ENCODE measurements at regions not wholly inside any gene's neighbourhood (a gene's known extent, or its start where the extent isn't known, plus 50 kb on each side); places are given as distances from the start of the nearest gene placed in this dataset.

DNA sequence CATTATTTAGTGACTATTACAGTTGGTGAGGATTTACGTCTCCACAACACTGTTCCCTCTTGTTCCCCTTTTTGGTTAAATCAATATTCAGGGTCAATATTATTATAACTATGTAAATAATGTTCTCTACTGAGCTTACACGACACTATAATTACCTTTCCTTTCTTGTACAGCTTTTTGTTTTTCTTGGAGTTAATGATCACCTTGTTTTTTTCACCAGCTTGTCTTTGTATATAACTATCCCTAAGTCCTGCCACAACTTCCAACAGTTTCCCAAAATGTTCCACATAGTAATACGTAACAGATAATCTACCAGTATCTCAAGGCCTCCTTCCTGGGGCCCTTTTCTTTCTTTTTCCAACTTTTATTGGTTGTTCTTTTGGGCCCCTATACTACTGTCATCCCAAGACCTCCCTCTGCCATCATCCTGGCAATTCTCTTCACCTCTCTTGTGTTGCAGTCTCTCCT is 142.0 kb upstream of the SOX4 start:
- CTCF ChIA-PET, result no interaction called here

DNA sequence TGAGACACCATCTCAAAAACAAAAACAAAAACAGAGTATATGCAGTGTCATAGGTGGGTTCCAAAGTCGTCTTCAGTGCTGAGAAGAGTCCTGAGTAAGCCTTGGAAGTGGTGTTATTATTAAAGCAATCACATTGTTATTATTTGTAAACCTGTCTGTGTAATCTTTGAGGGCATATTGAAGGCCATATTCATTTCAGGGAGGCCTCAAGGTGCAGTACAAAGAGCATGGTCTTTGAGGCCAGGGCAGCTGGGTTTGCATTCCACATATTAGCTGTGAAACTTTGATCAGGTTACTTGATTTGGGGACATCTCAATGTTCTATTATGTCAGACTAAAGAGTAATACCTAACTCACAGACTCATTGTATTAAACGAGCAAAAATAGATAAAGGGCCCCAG is 139.3 kb upstream of the SOX4 start:
- Histone ChIP-seq H3K36me3 (ENCODE audit: low read depth, low read length) (no peaks in the 10 kb centered on the region), H3K27me3 (ENCODE audit: low read length) (no peaks in the 10 kb centered on the region), H3K9me3 (ENCODE audit: low read length) (no peaks in the 10 kb centered on the region), H4K20me1 (ENCODE audit: low read length) (no peaks in the 10 kb centered on the region), H3K79me2 (ENCODE audit: low read length) (no peaks in the 10 kb centered on the region), H3K4me2 (ENCODE audit: low read length) (no peak overlapping the region), H3K27ac (ENCODE audit: low read length) (no peak overlapping the region), H3F3A (ENCODE audit: low read length, unreplicated experiment) (no peaks in the 10 kb centered on the region), H3K4me1 (ENCODE audit: insufficient read depth, low read length) (no peaks in the 10 kb centered on the region), H3K4me3 (ENCODE audit: low read length) (no peak overlapping the region), H3K9ac (ENCODE audit: low read length) (no peak overlapping the region), H2AFZ (ENCODE audit: low read length) (no peak overlapping the region), H3K9me2 (replicated peaks; ENCODE audit: low read length) (no peaks in the 10 kb centered on the region)
- BruUV-seq (replicated peaks), result no TSS peak
- intact Hi-C loops (cut with micrococcal nuclease), result no loop called here
- ChIA-PET CTCF (no interaction called here), POLR2A (ENCODE audit: unreplicated experiment) (no interaction called here)
- no peak for ATAC-seq
- no peak for DNase-seq
- TF ChIP-seq EZH2phosphoT487 (IDR thresholded peaks at IDR 0.05; ENCODE audit: borderline replicate concordance, low read length) (no peak), EZH2 (IDR thresholded peaks at IDR 0.05; ENCODE audit: low read length, unreplicated experiment) (no peak)
- TF ChIP-seq, protein P1, sequence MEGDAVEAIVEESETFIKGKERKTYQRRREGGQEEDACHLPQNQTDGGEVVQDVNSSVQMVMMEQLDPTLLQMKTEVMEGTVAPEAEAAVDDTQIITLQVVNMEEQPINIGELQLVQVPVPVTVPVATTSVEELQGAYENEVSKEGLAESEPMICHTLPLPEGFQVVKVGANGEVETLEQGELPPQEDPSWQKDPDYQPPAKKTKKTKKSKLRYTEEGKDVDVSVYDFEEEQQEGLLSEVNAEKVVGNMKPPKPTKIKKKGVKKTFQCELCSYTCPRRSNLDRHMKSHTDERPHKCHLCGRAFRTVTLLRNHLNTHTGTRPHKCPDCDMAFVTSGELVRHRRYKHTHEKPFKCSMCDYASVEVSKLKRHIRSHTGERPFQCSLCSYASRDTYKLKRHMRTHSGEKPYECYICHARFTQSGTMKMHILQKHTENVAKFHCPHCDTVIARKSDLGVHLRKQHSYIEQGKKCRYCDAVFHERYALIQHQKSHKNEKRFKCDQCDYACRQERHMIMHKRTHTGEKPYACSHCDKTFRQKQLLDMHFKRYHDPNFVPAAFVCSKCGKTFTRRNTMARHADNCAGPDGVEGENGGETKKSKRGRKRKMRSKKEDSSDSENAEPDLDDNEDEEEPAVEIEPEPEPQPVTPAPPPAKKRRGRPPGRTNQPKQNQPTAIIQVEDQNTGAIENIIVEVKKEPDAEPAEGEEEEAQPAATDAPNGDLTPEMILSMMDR (conservative IDR thresholded peaks at IDR 0.05; ENCODE audit: low read depth, low read length), result no peak

More for the DNA sequence above, 142.0 kb upstream of the SOX4 start:
- Histone ChIP-seq H3K27me3 (ENCODE audit: low read length) (no peaks in the 10 kb centered on the region), H3K4me3 (ENCODE audit: low read length) (no peak overlapping the region), H3K4me1 (ENCODE audit: insufficient read depth, low read length) (no peaks in the 10 kb centered on the region), H3K9ac (ENCODE audit: low read length) (no peak overlapping the region), H3K9me2 (replicated peaks; ENCODE audit: low read length) (no peaks in the 10 kb centered on the region), H3K27ac (ENCODE audit: low read length) (no peak overlapping the region), H2AFZ (ENCODE audit: low read length) (no peak overlapping the region), H3K36me3 (ENCODE audit: low read depth, low read length) (no peaks in the 10 kb centered on the region), H3F3A (ENCODE audit: low read length, unreplicated experiment) (no peaks in the 10 kb centered on the region), H3K79me2 (ENCODE audit: low read length) (no peaks in the 10 kb centered on the region), H4K20me1 (ENCODE audit: low read length) (no peaks in the 10 kb centered on the region), H3K9me3 (ENCODE audit: low read length) (no peaks in the 10 kb centered on the region), H3K4me2 (ENCODE audit: low read length) (no peak overlapping the region)
- intact Hi-C loops (cut with micrococcal nuclease), result no loop called here
- no TSS peak for BruUV-seq (replicated peaks)
- POLR2A ChIA-PET (ENCODE audit: unreplicated experiment), result no interaction called here
- TF ChIP-seq, protein P1 (conservative IDR thresholded peaks at IDR 0.05; ENCODE audit: low read depth, low read length), result no peak
- no peak for TF ChIP-seq EZH2phosphoT487 (IDR thresholded peaks at IDR 0.05; ENCODE audit: borderline replicate concordance, low read length)
- no peak for TF ChIP-seq EZH2 (IDR thresholded peaks at IDR 0.05; ENCODE audit: low read length, unreplicated experiment)
- ATAC-seq (no peak), DNase-seq (no peak)

DNA sequence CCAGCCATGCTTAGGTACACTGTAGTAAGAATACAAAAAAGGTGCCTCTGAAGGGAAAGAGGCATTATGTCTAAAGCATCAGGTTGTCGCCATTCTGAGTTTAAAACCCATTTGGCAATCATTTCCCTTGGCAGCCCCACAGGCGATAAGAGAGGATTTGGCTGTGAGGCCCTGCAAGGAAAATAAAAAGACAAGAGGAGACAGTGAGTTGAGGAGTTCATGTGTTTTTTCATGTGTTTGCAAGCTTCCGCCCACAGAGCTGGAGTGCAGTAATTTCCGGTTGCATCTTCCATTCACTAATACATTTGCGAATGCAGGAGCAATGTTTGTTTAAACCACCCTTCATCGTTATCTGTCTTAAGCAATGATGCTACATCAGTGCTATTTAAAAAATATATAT is 138.5 kb upstream of the SOX4 start:
- Histone ChIP-seq H3K27me3 (ENCODE audit: low read length) (no peaks in the 10 kb centered on the region), H3F3A (ENCODE audit: low read length, unreplicated experiment) (no peaks in the 10 kb centered on the region), H3K4me2 (ENCODE audit: low read length) (no peak overlapping the region), H3K79me2 (ENCODE audit: low read length) (no peaks in the 10 kb centered on the region), H4K20me1 (ENCODE audit: low read length) (no peaks in the 10 kb centered on the region), H2AFZ (ENCODE audit: low read length) (no peak overlapping the region), H3K9me2 (replicated peaks; ENCODE audit: low read length) (no peaks in the 10 kb centered on the region), H3K9me3 (ENCODE audit: low read length) (no peaks in the 10 kb centered on the region), H3K9ac (ENCODE audit: low read length) (no peak overlapping the region), H3K4me1 (ENCODE audit: insufficient read depth, low read length) (no peaks in the 10 kb centered on the region), H3K36me3 (ENCODE audit: low read depth, low read length) (no peaks in the 10 kb centered on the region), H3K27ac (ENCODE audit: low read length) (no peak overlapping the region), H3K4me3 (ENCODE audit: low read length) (no peak overlapping the region)
- DNase-seq (no peak), ATAC-seq (no peak)
- BruUV-seq (replicated peaks), result no TSS peak
- CTCF ChIA-PET, result no interaction called here
- TF ChIP-seq, protein P1 (conservative IDR thresholded peaks at IDR 0.05; ENCODE audit: low read depth, low read length), result no peak
- TF ChIP-seq EZH2 (IDR thresholded peaks at IDR 0.05; ENCODE audit: low read length, unreplicated experiment) (no peak), EZH2phosphoT487 (IDR thresholded peaks at IDR 0.05; ENCODE audit: borderline replicate concordance, low read length) (no peak)
- POLR2A ChIA-PET (ENCODE audit: unreplicated experiment), result no interaction called here
- intact Hi-C loops (cut with micrococcal nuclease), result no loop called here
